Heart left ventricle (tissue), 13 donors: ENCODE measurements at regions not wholly inside any gene's neighbourhood (a gene's known extent, or its start where the extent isn't known, plus 50 kb on each side); places are given as distances from the start of the nearest gene placed in this dataset.

ENCODE experiments used
- POLR2A ChIP-seq, 2 donors: fragments of 450-650 bp; IDR thresholded peaks; one replicate each; pipeline ENCODE4 v1.6.1; 2017; ENCODE audit warnings: antibody characterized with exemption in 2 of 2, mild to moderate bottlenecking in 2 of 2, moderate library complexity in 2 of 2
- TF ChIP-seq, protein P1 (sequence below), 12 donors: fragments of 200-600 bp; sonication (generic) in 4 of 12; IDR thresholded peaks; one replicate each; pipeline versions ENCODE4 v1.5.0 to v1.8.0; 2018 to 2022; ENCODE audit warnings: antibody characterized with exemption in 12 of 12, mild to moderate bottlenecking in 5 of 12
- donor health status: ischemic (EF 13 %, LVEDD 7.1; RV severe dilation, severe dysfunction).
- donor health status: DM: no; HTN: yes; CAD: no.
- donor health status: DM: no; HTN: no; CAD: no.
- donor health status: ischemic (EF 25% LVEDD 6.9; RV normal size, moderate dysfunction).
- donor health status: ischemic (EF 25% LVEDD 5.7; RV mildly dilated, moderate dysfunction).
- donor health status: ischemic (EF 35%, LVEDD 5.7; RV mildly dilated, moderate dysfunction).
- donor health status: nonischemic (EF 11% LVEDD 7.7; RV severe dilation, severe dysfunction).
- donor health status: DM: yes; HTN: yes; CAD: no.
- donor health status: PGD.
- donor health status: ischemic (EF 29% LVEDD 5.4; RV normal size, mild dysfunction).
- donor health status: nonischemic (EF 23%, LVEDD 6.1; RV moderate dilation, normal function).

GRCh38 chr5:60259730-60260129 lies 366.2 kb upstream of the PDE4D start:
- TF ChIP-seq, protein P1, sequence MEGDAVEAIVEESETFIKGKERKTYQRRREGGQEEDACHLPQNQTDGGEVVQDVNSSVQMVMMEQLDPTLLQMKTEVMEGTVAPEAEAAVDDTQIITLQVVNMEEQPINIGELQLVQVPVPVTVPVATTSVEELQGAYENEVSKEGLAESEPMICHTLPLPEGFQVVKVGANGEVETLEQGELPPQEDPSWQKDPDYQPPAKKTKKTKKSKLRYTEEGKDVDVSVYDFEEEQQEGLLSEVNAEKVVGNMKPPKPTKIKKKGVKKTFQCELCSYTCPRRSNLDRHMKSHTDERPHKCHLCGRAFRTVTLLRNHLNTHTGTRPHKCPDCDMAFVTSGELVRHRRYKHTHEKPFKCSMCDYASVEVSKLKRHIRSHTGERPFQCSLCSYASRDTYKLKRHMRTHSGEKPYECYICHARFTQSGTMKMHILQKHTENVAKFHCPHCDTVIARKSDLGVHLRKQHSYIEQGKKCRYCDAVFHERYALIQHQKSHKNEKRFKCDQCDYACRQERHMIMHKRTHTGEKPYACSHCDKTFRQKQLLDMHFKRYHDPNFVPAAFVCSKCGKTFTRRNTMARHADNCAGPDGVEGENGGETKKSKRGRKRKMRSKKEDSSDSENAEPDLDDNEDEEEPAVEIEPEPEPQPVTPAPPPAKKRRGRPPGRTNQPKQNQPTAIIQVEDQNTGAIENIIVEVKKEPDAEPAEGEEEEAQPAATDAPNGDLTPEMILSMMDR (IDR thresholded peaks at IDR 0.05): no peak
- TF ChIP-seq POLR2A (IDR thresholded peaks at IDR 0.05): no peak
